CD4-positive, alpha-beta T cell treated with Interferon gamma for 1 hour (primary cell): ENCODE measurements at regions not wholly inside any gene's neighbourhood (a gene's known extent, or its start where the extent isn't known, plus 50 kb on each side); places are given as distances from the start of the nearest gene placed in this dataset.

Experiments used
- DNase-seq: peaks from one replicate; pipeline ENCODE4 v3.0.0-alpha.2; 2020

GRCh38 chr3:159779883-159780282, 208.8 kb upstream of the IL12A start:
- DNase-seq = no peak

GRCh38 chr3:159781867-159782266, 206.8 kb upstream of the IL12A start:
- DNase-seq = no peak

DNA sequence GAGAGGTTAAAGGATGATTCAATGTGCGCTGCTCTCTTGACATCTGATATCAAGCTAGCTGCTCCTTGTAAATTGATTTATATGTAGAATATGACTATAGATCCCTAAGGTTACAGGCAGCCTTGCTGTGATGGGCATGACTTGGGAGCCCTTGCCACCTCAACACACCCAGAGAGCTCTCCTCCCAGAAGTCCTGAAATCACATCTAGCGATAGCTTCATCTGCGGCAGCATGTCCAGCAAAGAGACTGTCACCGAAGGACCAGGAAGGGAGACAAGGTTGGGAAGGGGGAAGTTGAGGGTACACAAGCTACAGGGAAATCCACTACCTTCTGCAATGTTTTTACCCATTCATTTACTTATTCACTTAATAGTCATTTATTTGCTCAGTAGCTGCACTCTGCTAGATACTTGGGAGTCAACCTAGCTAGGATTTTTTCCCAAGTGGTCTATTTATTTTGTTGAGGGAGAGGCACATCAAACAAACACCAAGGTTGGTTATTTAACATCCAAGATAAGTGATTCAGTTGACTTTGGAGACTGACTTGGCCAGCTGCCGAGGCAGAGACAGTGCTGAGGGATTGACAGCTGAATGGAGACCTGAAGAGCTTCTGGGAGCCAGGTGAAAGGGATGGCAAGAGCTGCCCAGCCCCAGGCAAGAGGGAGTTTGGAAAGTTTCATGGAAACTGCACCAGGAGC, 205.8 kb upstream of the IL12A start:
- no peak for DNase-seq

DNA sequence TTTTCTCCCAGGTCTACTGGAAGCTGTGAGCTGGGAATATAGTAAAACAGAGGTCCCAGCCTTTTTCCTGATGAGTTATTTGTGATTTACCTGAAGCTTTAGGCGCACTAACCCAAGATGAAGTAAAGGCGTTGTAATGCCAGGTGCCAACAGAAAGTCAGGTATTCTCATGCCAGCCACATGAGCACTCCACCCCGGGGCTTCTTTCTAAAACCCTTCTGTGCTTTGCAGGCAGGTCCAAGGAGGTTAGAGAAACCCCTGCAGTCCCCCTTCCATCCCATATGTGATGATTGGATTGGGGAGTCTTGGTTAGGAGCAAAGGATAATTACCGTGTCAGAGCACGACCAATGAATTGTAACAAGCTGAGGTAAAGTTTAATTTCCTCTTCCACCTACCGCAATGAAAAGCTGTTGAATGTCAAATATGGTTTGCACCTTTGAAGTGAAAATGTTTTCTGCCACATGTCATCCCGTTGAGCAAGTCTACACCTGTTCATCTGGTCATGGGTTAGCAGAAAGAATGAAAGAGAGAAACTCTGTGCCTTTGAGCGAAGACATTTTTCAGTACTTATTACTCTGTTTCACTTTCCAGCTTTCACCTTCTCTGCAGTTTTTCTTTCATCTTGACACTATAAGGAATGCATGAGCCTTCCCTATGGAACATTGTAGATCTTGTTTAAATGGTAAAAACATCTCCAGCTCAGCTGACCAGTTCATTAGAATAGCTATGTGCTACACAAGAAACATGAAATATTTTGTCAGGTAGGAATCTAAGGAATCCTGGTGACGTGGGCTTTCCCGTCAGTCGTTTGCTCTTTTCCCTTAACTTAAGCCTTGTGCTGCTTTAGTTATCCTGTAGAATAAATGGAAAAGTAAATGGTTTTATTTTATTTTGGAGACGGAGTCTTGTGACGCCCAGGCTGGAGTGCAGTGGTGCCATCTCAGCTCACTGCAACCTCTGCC, 204.6 kb upstream of the IL12A start:
- DNase-seq = no peak

- DNase-seq = no peak
Observed at GRCh38 chr3:159785273-159785708, 203.3 kb upstream of the IL12A start.

GRCh38 chr3:159786489-159787177, 202.0 kb upstream of the IL12A start:
- DNase-seq = no peak

DNA sequence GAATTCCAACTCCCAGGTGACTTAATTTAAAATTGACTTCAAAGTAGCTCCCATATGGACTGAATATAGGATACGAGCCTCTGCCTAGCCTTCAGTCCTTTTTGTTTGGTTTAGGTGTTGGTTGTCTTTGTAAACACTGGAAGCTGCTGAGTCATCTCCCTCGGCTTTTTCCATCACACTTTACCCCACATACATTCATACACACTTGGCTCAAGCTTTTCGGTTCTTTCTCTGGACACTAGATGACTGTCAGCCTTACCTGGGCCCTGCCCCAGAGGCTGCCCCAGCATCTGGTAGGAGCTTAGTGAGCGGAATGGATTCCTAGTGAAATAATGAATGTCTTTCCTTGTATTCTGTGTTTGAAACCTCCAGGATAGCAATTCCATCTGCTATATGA, 201.5 kb upstream of the IL12A start:
- no peak for DNase-seq

GRCh38 chr3:159787794-159788205, 200.8 kb upstream of the IL12A start:
- DNase-seq = no peak

DNA sequence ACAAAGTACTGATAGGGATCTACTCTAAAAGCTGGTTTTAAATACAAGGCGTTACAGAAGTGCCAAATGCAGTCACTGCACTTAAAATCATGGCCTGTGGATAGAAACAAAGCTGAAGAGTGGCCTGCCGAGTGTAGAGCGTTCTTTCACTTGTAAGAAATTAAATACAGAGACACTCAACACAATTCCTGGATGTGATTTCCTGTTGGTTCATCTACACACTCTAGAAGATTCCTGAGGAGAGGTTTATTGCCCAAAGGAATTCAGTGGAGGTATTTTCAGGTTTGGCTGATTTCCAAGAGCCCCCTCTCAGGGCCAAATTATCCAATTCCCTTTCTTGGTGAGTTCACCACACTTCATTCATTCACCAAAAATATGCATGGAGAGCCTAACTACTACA, 200.3 kb upstream of the IL12A start:
- DNase-seq = no peak

GRCh38 chr3:159789017-159789416, 199.6 kb upstream of the IL12A start:
- DNase-seq = no peak

DNA sequence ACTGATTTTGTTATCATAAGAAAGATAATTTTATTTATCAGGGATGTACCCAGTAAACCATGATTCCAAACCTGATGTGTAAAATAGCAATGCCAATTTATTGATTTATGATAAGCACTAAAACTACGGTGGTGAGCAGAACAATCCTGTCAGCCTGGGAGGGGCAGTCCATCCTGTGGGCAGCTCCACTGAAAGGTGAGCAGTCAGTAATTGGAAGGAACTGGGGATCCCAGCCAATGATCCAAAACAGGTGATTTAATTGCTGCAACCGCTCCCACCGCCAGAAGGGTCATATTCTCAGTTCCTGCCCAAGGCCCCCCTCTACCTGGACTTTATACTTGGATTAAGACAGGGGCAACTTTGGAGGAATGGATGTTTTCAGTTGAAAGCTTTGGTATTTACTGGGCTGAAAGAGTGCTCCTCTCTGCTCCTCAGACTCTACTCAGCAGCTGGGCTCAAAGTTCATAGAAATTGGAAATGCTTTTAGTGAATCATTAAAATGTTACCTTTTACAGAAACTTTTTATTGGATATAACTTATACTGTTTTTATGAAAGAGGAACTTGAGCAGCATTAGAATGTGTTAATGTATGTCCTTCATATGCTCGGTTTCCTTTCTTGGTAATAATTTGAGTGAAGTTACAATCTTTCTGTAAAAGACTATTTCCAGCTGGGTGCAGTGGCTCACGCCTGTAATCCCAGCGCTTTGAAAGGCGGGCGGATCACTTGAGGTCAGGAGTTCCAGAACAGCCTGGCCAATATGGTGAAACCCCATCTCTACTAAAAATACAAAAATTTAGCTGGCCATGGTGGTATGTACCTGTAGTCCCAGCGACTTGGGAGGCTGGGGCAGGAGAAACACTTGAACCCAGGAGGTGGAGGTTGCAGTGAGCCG, 198.6 kb upstream of the IL12A start:
- DNase-seq = no peak

GRCh38 chr3:159791336-159791735, 197.3 kb upstream of the IL12A start:
- DNase-seq = no peak

- no peak for DNase-seq
Observed at GRCh38 chr3:159792070-159792469, 196.6 kb upstream of the IL12A start.

DNA sequence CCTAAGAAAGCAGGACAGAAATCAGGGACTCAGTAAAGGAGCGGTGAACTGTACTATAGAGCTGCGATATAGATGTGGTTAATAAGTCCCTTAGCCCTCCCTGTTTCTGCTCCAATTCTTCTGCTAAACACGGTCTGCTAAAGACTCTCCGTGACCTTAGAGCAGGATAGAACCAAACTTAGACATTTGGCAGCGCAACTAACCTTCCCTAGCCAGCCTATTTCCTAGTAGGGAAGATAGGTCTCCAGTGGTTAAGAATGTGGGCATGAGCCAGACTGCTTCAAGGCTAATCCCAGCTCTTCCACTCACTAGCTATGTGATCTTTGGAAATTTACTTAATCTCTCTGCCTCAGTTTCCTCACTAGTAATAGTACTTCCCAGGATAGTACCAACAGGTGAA, 193.6 kb upstream of the IL12A start:
- DNase-seq = no peak

DNA sequence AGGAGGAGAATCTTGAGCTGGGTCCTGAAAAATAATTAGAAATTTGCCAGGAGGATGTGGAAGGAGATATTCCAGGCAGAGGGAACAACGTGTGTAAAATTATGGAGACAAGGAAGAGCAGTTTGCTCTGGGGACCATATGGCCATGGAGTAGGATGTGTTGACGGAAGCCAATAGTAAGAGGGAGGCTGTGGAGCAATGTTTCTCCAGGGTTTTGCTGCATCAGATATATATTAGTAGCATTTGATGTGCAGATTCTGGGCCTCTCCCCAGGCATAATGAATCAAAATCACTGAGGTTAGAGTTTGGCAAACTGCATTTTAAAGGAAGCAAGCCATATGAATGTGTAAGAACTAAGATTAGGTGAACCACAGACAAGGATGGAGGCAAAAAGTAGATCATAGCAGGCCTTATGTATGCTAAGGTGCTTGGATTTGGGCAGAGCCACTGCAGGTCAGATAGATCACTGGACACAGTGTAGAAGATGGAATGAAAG, 192.9 kb upstream of the IL12A start:
- no peak for DNase-seq

DNA sequence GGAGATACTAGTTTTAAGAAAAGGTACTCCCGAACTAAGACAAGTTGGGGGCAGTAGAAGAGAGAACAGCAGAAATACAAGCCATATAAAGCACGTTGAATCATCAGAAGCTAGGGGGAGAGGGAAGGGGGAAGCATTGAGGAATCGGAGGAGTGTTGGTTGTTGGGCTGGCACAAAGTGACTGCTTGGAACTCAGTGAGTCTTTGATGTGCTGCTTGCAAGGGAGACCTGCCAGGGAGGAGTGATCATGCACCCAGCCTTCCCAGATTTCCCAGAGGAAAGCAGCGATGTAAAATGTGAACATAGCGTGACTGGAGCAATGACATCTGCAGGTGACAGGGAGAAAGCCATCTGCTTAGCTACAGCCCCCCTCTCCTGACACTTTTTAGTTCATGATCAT, 192.4 kb upstream of the IL12A start:
- DNase-seq = no peak

DNA sequence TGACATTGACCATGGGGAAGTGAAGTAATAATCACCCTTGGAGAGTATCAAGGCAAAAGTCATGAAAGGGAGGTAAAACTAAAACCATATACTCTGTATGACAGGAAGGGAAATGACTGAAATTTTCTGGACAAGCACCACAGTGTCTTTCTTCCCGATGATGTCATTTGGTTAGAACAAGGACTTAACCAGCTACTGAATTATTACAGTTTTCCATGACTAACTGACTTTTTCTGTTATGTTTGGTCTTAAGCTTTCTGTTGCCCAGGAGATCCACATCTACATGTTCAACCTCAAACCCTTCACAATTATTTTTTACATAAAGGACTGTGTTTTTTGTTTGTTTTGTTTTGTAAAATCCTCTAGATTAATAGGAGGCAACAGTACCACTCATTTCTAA, 191.9 kb upstream of the IL12A start:
- DNase-seq = no peak

GRCh38 chr3:159797771-159798170, 190.9 kb upstream of the IL12A start:
- no peak for DNase-seq

- DNase-seq = no peak
Observed at GRCh38 chr3:159798951-159799350, 189.7 kb upstream of the IL12A start.

GRCh38 chr3:159800434-159801155, 188.0 kb upstream of the IL12A start:
- DNase-seq = no peak

DNA sequence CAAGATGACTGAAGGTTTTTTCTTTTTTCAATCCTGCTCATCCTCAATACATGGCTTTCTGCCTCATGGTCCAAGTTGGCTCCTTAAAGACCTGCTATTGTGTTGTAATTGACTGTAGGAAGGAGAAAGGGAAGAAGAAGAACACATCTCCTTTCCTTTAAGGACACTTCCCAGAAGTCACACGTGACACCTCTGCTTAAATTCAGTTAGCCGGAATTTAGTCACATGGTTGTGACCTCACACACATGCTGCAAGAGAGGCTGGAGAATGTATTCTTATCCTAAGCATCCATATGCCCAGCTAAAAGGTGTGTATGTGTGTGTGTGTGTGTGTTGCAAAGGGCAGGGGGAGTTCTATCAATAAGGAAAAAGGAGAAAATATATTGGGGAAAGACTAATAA, 185.8 kb upstream of the IL12A start:
- no peak for DNase-seq

DNA sequence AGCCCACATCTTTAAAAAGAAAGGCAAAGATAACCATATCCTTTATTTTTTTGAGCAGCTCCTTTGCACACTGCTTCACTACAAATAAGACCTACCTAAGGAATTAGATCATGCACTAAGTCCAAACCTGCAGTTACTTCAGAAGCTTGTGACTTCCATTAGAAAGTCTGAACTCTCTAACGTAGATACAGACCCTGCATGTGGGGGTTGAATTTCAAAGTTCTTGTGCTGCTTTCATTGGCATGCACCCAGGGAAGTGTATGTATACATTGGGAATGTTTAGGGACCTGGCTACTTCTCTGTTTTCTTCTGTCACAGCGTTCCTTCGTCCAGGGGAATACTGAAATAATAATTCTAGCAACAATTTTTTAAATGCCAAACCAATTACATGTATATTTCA, 185.2 kb upstream of the IL12A start:
- no peak for DNase-seq
